ENCODE measurements at regions not wholly inside any gene's neighbourhood (a gene's known extent, or its start where the extent isn't known, plus 50 kb on each side); places are given as distances from the start of the nearest gene placed in this dataset.

DNA sequence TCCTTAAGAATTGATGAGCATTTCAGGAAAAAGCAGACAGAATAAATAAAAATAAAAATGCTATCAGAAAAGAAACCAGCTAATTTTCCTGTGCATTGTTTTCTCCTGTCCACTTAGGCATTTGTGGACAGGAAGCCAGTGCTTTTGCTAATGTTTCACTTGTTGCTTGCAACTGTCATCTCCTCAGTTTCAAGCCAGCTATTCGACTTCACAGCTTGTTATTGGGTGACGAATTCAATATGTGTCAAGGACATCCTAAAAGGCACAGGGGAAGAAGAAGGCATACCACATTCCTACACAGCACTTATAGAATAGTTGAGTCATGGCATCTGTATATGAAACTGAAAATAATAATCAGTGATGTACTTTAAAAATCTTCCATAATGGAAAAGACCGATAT, 530.6 kb upstream of the KIRREL3 start:
- no peak for DNase-seq

DNA sequence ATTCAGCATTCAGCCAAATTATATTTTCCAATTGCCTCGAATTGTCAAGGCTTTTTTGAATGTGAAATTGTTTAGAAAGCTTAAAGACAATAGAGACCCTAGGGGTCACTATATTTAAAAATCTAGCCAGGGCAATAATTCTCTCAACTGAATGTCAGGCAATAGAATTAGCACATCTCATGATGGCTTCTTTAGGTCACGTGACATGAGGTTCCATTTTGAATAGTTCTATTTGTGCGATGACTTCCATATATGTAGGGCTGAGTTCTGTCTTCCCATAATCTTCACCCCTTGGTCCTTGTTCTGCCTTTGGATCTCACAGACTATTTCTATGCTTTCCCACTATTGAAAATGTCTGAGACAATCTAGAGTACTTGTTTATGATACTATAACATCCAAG, 527.7 kb upstream of the KIRREL3 start:
- no peak for DNase-seq

DNA sequence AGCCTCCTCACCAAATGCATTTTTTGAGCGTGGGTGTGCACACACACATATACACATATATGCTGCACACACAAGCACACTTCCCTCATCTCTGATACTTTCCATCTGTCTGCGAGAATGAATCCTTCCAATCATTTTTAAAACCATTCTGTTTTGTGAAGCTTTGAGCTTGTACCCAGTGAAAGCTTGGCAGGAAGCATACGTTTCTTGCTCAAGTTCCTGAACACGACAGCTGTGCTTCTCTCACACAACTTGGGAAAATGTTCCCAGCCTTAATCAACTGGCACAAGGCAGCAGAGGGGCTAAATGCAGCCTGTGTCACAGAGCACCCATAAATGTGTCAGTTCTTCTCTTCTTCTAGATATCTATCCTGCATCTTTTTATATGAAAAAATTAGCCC, 524.0 kb upstream of the KIRREL3 start:
- no peak for DNase-seq

DNA sequence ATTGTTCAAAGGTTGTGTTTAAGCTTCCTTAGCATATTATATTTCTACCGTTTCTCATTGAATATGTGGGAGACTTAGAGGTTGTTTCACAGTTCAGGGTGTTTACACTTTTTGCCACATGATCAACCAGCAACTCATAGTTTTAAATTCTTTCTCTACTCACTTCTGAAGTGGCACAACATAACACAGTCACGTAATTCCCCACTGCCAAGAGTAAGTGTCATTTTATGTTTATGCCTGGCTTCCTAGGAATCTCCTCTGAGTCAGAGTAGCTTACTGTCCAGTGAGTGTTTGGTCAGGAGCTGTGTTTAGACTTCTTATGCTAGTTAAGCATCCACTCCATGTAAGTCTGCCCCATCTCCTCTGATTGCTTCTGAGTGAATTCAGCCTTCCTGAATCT, 520.8 kb upstream of the KIRREL3 start:
- no peak for DNase-seq

DNA sequence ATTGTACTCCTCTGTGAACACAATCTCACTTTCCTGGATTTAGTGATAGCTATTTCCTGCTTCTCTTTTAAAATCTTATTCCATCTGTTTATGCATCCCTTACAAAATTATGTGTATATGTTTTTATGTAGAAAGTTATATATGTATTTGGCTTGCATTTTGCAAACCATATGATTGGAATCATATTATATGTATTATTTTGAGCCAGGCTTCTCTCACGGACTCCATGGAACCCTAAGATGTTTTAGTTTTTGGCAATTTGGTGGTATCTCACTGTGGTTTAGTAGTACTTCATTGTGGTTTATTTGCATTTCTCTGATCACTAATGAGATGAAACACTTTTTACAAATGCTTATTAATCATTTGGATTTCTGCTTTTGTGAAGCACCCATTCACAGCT, 507.3 kb upstream of the KIRREL3 start:
- no peak for DNase-seq

DNA sequence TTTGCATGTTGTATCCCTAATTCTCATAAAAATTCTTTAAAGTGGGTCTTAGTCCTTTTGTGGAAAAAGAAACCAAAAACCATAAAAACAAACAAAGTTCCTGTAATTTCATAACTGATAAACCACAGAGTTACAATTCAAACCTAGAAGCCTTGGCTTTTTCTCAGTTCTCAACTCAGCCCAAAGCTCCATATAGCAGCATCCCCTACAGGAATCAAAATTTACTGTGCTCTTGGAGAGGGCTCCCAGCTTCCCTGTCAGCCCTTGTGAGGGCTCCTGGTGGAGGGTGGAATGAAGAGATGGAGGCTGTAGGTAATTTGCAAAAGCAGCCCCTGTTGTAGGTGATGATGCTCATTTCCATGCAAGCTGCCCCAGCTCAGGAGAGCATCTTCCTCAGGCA, 506.1 kb upstream of the KIRREL3 start:
- DNase-seq = no peak

DNA sequence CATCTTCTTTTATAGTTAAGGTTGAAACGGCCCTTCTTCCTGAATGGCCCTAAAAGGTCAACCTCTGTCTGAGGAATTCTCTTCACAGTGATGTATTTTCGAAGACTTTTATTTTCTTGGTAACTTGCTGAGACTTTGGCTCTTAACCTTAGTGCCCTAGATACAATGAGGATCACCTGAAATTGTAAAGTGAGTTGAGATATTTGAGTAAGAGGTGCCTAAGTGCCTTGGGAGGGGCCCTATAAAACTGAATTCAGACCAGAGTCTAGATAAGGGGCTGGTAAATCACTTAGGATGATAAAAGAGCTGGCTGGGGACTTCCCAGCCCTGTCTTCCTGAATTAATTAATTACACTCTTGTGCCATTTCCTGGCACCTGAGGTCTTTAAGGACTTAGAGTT, 505.6 kb upstream of the KIRREL3 start:
- DNase-seq = no peak

DNA sequence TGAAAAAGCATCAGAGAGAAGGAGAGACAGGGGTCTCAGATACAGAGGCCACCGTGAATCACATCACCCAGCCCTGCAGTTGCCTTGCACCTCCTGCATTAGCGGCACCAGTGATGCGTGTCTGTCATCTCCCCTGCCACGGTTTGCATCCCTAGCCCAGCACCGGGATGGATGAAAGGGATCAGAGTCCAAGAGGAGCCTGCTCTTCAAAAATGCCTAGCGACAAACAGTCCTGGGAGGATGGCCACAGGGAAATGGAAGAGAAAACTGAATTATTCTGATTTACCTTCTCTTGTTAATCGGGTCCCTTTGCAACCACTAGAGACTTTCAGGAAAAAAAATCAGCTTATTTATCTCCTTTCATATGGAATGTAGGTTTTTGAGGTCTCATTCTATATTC, 495.6 kb upstream of the KIRREL3 start:
- DNase-seq = no peak

DNA sequence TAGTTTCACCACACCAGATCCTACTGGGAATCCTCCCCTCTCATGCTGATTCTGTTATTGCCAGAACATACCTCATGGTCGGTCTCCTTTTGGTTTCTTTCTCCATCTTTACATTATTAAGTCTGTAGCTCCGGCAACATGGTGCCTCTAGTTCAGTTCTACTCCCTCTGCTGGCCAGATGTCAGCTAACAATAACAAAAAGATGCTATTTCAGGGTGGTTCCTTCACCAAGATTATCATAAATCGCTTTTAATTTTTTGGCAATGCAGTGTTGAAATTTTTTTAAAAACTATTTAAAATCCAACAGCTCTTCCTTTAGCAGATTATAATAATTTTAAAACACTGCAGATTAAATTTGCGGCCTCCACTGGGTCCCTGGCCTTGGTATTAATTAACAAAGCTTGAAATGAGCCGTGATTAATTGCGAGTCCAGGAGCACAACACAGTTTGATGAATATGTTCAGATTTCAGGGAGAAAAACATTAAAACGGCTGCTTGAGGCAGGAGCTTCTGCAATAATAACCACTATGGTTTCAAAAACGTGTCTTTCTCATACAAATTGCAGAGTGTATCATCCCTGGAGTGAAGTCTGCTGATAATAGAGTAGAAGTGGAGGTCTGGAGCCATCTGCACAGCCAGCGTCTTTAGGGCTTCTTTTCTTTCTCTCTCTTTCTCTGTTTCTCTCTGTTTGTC, 492.9 kb upstream of the KIRREL3 start:
- DNase-seq = no peak

DNA sequence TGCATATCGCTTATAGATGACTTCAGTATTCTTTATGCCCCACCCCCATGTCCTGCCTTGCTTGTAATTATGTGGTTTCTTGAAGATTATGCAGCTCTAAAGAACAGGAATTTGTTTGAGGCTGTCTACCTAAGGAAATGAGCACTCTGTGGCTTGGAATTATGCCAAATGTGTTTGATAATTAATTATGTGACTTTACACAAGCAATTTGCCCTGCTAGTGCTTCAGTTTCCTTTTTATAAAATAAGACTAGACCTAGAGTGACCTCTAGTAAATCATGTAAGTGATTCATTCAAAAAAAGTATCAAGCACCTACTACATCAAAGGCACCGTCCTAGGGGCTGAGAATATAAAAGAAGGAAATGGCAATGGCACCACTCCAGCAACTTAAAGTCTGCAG, 491.5 kb upstream of the KIRREL3 start:
- no peak for DNase-seq

DNA sequence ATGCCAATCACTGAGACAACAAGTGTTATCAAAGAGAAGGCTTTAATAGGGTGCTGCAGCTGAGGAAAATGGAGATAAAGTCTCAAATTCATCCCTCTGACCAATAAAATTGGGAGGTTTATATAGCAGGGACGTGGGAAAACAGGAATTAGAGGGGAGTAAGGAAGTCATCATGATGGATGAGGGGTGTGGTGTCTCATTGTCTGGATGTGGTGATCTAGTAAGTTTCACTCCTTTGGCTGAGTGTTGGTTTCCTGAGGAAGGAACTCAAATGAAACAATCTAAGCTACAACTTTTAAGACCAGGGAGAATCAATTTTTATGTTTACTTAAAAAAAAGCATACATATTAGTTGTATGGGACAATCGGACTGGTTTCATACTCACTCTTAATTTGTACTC, 491.0 kb upstream of the KIRREL3 start:
- no peak for DNase-seq

DNA sequence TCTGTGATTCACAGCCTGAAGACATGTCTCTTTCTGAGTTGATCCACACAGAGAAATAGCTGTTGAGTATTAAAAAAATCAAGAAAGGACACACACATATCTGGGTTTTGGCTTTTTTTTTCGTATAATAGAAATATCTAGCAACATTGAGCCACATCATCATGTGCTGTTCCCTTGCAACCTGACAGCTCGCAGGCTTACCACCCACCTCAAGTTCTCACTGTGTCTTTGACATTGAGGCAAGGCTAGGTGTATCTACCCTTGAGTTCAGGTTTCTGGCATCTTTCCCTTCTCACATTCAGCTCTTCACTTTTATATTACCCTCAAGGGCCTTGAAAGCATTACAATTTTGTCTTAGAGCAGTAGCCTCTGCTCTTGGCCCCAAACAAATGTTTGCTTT, 490.3 kb upstream of the KIRREL3 start:
- no peak for DNase-seq

DNA sequence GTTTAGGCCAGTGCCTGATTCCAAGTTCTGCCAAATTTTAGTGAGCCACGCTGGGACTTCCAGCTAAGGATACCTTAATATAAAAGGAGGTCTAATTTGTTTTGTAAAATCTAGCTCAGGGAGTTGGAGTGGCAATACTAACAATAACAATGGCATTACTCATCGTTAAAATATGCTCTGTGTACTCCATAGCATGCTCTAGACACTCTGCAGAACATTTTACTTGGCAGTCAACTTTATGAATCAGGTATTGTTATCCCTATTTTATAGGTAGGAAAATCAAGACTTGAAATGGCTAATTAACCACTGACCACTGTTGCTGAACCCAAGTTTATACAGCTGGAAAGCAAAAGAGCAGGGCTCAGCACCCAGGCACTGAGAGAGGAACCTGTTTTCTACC, 485.0 kb upstream of the KIRREL3 start:
- no peak for DNase-seq

DNA sequence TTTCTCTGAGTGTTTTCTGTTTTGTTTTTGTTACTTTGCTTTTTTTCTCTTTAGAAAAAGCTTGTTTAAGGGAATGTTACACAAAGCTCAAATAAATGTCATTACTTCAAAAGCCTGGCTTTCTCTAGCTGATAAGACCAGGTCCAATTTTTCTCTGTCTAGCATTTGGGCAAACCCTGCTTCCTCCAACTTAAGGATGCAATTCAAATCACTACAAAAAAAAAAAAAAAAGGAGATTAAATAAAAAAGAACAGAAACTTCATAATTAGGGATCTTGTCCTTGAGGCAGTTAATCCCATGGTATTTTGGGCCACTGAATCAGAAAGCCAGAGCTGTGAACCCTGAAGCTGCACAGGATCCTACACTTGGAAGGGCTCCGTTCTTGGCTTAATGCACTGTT, 480.8 kb upstream of the KIRREL3 start:
- no peak for DNase-seq

DNA sequence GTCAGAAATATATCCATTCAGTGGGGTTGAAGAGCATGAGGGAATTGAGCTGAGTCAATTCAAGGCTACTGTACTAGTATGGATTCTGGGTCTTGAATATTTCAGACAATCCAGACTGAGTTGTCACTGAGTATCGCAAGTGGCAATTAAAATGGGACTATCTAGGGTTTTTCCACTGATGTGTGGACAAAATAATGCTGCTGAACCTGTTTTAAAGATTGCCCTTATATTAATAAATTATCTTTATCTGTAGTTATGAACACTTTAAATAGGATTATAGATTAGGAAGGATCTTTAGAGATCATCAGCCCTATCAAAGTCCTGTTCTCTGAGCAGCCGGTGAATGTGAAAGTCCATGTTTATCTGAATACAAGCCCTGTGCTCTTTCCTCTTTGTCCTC, 478.3 kb upstream of the KIRREL3 start:
- no peak for DNase-seq

DNA sequence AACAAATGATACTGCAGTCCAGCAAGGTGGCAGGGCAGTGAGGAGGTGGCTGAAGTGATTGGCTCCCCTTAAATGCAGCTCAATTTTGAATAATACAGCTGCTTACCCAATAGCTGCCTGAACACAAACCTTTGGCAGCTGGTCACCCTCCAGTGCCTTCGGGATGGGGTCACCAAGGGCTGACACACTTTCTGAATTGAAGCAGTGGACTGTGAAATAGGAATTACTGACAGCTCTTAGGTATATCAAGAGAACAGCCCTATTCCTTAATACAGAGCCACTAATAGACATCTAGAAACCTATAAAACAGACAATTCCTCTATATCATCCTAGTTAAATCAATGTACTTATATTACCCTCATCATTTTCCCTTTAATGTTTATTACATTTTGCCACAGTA, 474.2 kb upstream of the KIRREL3 start:
- no peak for DNase-seq

DNA sequence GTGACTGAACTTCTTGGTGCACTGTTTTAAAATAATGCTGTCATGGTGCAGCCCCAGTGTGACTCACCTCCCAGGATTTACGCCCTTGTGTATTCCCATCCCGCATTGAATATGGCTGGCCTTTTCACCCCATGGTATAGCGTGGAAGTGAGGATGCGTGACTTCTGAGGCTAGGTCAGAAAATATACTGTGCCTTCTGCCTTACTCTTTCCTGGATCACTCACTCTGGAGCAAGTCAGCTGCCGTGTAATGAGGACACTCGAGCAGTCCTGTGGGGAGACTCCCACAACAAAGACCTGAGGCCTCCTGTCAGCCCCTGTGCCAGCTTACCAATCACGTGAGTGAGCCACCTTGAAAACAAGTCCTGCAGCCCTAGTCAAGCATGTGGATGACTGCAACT, 471.9 kb upstream of the KIRREL3 start:
- DNase-seq = no peak

DNA sequence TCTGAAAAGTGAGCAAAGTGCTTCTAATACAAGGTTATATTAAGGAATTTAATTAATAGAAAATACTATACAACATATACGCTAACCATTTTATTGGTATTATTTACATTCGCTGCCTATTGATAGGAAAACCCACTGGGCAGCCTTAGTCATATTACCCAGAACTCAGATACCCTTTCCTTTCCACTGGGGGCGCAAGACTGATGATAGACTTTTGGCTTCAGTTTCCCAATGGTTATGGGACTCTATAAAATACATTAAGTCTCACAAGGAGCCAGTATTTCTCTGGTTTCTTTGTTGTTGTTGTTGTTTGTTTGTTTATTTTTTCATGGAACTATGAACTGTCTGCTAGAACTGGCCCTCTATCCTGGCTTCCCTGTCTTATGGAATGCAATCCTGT, 471.1 kb upstream of the KIRREL3 start:
- no peak for DNase-seq

DNA sequence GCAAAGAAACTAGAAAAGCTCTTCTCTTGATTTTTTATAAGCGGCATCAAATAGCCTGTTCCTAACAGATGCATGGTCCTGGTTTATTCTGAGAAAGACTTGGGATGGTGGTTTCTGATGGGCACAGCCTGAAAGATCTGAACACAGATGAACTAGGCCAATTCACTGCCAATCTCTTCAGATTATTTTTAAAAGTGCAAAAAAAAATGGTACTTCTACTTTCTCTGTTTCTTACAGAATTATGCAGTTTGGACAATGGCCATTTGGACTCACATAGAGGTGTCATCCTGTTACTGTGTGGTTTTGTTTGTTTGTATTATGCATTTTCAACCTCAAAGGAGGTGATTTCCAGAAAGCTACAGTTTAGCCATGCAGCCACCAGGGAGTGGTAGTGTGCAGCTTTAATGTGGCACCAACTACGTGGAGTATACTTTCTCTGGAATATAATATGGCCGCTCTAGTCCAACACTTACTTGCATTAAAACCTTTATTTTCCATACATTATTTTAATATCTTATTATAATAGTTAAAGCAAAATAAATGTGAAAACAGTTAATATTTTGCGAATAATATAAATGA, 469.8 kb upstream of the KIRREL3 start:
- DNase-seq = no peak

DNA sequence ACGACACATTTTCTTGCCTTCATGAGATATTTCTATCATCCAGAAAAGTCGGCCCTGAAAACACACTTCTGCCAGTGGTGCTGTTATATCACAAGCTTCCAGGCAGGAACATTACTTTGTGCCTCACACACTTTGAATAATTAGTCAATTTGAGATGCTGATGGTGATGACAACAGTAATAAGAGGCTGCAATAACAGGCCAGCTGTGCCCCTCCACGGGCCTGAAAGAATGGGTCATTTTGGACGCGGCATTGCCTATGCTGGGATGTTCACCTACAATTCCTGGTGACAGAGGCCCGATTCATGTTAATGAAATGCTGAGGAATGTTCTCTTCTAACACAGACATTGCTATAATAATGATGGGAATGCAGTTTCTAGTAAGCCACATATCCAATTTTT, 463.8 kb upstream of the KIRREL3 start:
- DNase-seq = no peak

DNA sequence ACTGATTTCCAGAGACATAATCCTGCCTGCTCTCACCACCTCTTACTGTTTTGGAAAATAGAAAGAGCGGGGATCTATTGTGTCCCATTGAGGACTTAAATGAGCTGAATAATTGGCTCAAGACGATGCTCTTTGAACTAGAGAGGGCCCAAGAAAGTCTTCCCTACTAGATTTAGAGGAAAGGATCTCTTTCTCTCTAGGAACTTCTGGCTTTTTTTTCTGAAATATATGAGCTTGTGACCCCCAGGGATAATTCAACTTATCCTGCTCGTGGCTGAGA, 461.4 kb upstream of the KIRREL3 start:
- DNase-seq = no peak

DNA sequence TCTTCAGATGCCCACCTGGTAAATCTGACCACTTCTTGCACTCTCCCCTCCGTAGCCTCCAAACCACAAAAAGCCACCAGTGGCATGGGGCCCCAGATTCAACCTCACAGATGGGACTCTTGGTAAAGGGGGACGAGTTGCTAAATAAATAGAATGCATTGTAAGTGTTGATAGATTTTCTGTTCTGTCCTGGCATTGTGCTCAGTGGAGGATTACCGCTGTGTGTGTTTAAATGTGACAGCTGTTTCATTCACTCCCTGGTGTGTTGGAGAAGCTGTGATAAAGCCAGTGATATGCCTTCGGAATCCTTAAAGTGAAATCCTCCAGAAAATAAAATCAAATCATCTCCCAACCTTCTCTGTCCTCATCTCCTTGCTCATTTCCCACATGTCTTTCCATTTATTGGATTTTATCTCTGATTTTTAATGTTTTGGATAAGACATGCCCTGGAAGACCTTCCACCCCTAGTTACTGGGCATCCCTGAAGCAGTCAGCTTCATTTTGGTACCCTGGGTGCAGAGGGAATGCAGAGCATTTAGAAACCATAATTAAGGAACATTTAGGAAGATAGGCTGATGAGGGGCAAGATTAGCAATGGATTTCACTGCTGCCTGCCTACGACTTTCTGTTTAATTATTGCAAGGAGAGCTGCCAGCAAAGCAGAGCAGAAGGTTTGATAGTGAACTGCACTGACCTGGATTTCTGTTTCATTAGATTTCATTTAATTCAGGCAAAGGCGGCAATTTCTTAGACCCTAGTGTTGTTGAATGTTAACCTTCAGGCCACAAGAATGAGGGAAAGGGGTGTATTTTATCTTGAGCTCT, 460.9 kb upstream of the KIRREL3 start:
- no peak for DNase-seq

DNA sequence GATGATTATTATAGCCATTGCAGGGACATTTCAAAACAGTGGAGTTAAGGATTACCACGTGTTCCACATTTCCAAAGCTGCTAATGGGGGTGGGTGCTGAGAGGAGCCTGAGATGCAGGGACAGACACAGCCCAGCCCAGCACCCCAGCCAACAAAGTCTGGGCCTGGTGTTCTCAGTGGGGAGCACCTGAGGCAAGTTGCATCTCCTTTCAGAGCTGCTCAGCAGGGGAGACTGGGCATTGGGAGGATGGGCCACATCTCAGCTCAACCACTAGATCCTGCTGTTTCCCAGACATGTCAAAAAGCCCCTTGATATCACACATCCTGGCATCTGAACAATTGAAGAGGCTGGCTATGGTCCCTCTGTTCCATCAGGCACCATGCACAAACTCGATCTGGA, 458.0 kb upstream of the KIRREL3 start:
- DNase-seq = no peak

DNA sequence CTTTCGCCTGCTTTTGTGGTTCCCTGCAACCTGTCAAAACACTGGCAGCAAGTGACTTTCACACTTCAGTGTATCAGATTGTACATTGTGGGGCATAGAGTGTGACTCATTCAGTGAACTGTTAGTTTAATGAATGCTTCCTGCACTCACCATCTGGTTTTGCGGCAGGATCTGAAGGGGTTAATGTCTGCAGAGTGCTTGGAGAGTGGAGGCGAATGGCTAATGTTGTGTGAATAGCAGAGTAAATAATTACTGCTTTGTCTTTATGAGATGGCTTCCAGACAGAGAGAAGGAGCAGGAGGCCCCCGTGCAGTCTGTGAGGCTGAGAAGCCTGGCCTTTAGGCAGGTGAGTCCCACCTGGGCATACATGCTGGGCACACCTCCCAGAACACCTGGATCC, 454.3 kb upstream of the KIRREL3 start:
- no peak for DNase-seq

DNA sequence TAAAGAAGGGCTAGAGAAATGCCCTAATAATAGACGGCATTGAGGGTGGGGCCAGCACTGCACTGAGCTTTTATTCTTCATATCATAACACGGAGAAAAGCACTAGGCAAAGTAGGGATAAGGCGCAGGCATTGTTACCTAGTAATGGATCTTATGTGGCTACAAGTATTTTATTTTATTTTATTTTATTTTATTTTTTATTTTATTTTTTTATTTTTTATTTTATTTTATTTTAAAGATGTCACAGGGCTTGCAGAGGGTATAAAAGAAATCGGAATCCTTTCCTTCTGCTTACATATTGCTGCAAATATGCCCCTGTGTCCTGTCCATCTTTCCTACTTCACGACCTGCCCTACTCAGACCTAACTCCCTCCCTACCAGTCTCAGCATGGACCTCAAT, 452.0 kb upstream of the KIRREL3 start:
- DNase-seq = no peak

Data from NCI-H524 treated with DMSO at 0.1 percent for 48 hours (cell line).